Esophagus (tissue), 2 donors: ENCODE measurements at regions not wholly inside any gene's neighbourhood (a gene's known extent, or its start where the extent isn't known, plus 50 kb on each side); places are given as distances from the start of the nearest gene placed in this dataset.

Source experiments
- H3K27ac ChIP-seq, 2 donors: one replicate each; pipeline ENCODE4 v1.5.1; 2013; ENCODE audit warnings: low read depth in 2 of 2, mild to moderate bottlenecking in 2 of 2, inconsistent platforms in 1 of 2, low read length in 1 of 2, moderate library complexity in 1 of 2
- H3K27me3 ChIP-seq, 2 donors: one replicate each; pipeline ENCODE4 v1.6.1; 2013; ENCODE audit warnings: low read length in 2 of 2, control low read depth in 1 of 2, mild to moderate bottlenecking in 1 of 2; ENCODE audit not compliant: insufficient read depth in 2 of 2, control insufficient read depth in 1 of 2
- H3K36me3 ChIP-seq, 2 donors: one replicate each; pipeline ENCODE4 v1.6.1; 2013; ENCODE audit warnings: low read length in 1 of 2; ENCODE audit not compliant: control insufficient read depth in 2 of 2, insufficient read depth in 2 of 2
- H3K4me1 ChIP-seq, 2 donors: one replicate each; pipeline ENCODE4 v1.6.1; 2013; ENCODE audit warnings: low read length in 1 of 2; ENCODE audit not compliant: control insufficient read depth in 2 of 2, insufficient read depth in 2 of 2
- H3K4me3 ChIP-seq, 2 donors: one replicate each; pipeline ENCODE4 v1.5.1; 2013; ENCODE audit warnings: low read length in 2 of 2, mild to moderate bottlenecking in 2 of 2, low read depth in 1 of 2, moderate library complexity in 1 of 2
- H3K9me3 ChIP-seq, 2 donors: one replicate each; pipeline ENCODE4 v1.6.1; 2013; ENCODE audit warnings: mild to moderate bottlenecking in 2 of 2, low read depth in 1 of 2, low read length in 1 of 2, moderate library complexity in 1 of 2; ENCODE audit not compliant: control insufficient read depth in 2 of 2, insufficient read depth in 1 of 2
- WGBS, 2 donors: extraction: QIAGEN DNeasy Blood & Tissue Kit; methylation state at CpG; one replicate each; pipeline ENCODE4 v1.1.7; 2013; 5-methylcytosine and 5-hydroxymethylcytosine counted together
- donor health status: healthy with polysubstance abuse.
- donor health status: Bipolar disorder and iron deficiency.

DNA sequence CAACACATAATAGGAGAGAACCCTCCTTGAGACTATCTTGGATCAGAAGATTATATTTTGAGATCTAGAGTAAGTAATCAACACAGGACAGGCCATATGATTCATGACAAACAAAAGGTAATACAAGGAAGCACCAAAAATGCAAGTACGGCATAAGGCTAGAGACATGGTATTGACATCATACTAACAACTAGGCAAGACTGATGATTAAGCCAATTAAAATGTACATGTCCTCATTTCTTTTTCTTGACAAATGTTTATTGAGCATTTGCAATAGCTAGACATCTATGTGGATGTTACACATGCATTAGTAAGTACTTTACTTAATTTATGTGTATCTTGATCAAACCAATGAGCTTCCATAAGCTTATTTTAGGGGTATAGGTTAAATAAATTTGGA lies 695.7 kb upstream of the GALNTL6 start:
- Histone ChIP-seq H3K36me3 (no peaks in the 10 kb centered on the region), H3K27me3 (no peaks in the 10 kb centered on the region), H3K4me3 (no peak overlapping the region), H3K27ac (no peak overlapping the region), H3K4me1 (no peaks in the 10 kb centered on the region), H3K9me3 (no peaks in the 10 kb centered on the region)
- 85 to 86% methylated on average over 1 of the region's 1 CpG for WGBS, 2 donors

DNA sequence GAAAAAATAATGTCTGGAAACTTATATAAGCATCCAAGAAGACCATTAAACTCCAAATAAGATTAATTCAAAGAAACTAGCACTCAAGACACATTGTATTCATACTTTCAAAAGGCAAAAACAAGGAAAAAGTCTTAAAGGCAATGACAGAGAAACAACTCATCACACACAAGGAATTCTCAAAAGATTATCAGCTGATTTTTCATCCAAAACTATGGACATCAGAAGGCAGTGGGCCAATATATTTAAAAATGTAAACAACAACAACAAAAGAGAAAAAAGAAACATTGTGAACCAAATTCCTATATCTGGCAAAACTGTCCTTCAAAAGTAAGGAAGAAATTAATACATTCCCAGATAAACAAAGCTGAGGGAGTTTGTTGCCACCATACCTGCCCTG lies 711.4 kb upstream of the GALNTL6 start:
- H3K4me1 ChIP-seq = no peaks in the 10 kb centered on the region
- H3K36me3 ChIP-seq = no peaks in the 10 kb centered on the region
- H3K9me3 ChIP-seq = no peaks in the 10 kb centered on the region
- no peaks in the 10 kb centered on the region for H3K27me3 ChIP-seq
- H3K4me3 ChIP-seq = no peak overlapping the region
- H3K27ac ChIP-seq = no peak overlapping the region

- 95 to 97% methylated on average over 2 of the region's 2 CpGs for WGBS, 2 donors
- H3K27me3 ChIP-seq = no peaks in the 10 kb centered on the region
- H3K4me3 ChIP-seq = no peak overlapping the region
- no peaks in the 10 kb centered on the region for H3K9me3 ChIP-seq
- no peaks in the 10 kb centered on the region for H3K36me3 ChIP-seq
- no peaks in the 10 kb centered on the region for H3K4me1 ChIP-seq
- H3K27ac ChIP-seq = no peak overlapping the region
Observed at GRCh38 chr4:171087089-171087488, 726.1 kb upstream of the GALNTL6 start.

GRCh38 chr4:171067422-171067821 lies 745.8 kb upstream of the GALNTL6 start:
- H3K27ac ChIP-seq = no peak overlapping the region
- H3K4me3 ChIP-seq = no peak overlapping the region
- WGBS, 2 donors = 65 to 69% methylated on average over 1 of the region's 1 CpG
- H3K27me3 ChIP-seq = no peaks in the 10 kb centered on the region
- H3K9me3 ChIP-seq = no peaks in the 10 kb centered on the region
- H3K4me1 ChIP-seq = no peaks in the 10 kb centered on the region
- no peaks in the 10 kb centered on the region for H3K36me3 ChIP-seq

GRCh38 chr4:171049380-171049779 lies 763.8 kb upstream of the GALNTL6 start:
- H3K36me3 ChIP-seq = no peaks in the 10 kb centered on the region
- no peaks in the 10 kb centered on the region for H3K4me1 ChIP-seq
- H3K27ac ChIP-seq = no peak overlapping the region
- H3K9me3 ChIP-seq = peaks cover 0 to 2% of the 10 kb centered on the region in 2 donors
- WGBS, 2 donors = 83 to 86% methylated on average over 1 of the region's 1 CpG
- H3K27me3 ChIP-seq = no peaks in the 10 kb centered on the region
- H3K4me3 ChIP-seq = no peak overlapping the region

- 96% methylated on average over 44 to 46 of the region's 46 CpGs for WGBS, 2 donors
- H3K36me3 ChIP-seq = no peaks in the 10 kb centered on the region
- no peak overlapping the region for H3K4me3 ChIP-seq
- peaks cover 3 to 8% of the 10 kb centered on the region in 2 donors for H3K9me3 ChIP-seq
- no peaks in the 10 kb centered on the region for H3K27me3 ChIP-seq
- H3K4me1 ChIP-seq = no peaks in the 10 kb centered on the region
- no peak overlapping the region for H3K27ac ChIP-seq
Observed at GRCh38 chr4:171042989-171043524, 770.1 kb upstream of the GALNTL6 start.

DNA sequence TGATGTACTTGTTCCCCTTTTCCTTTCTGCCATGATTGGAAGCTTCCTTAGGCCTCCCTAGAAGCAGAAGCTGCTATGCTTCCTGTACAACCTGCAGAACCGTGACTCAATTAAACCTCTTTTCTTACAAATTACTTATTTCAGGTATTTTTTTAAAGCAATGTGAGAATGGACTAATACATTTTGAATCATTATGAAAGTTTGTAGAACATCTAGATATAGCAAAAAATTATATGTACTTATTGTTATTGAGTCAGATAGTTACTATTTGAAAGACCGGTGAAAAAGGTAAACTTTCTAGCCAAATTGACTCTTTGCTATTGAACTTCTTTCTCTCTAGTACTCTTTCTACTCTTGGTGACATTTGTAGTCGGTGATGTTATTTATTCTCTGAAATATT lies 777.3 kb upstream of the GALNTL6 start:
- Histone ChIP-seq H3K27ac (no peak overlapping the region), H3K36me3 (no peaks in the 10 kb centered on the region), H3K4me1 (no peaks in the 10 kb centered on the region), H3K9me3 (no peaks in the 10 kb centered on the region), H3K4me3 (no peak overlapping the region), H3K27me3 (no peaks in the 10 kb centered on the region)
- 76 to 86% methylated on average over 3 of the region's 3 CpGs for WGBS, 2 donors

DNA sequence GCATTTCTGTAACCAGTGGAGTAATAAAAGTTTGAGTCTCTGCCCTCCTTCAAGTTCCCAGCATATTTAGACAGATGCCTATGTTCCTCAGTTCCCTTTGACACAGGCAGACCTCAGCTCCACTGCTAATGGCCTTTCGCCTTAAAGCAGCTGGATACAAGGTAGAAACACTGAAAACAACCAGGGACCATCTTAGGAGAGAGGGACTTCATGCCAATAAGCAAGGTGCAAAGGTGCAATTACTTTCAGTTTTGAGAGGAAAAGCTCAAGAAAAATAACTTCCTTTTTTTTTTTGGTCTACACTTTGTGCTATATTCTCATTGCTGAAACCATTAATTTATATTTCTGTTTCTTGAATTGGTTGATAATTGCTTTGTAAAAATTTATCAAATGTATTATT lies 781.9 kb upstream of the GALNTL6 start:
- no peaks in the 10 kb centered on the region for H3K27me3 ChIP-seq
- no peak overlapping the region for H3K27ac ChIP-seq
- H3K36me3 ChIP-seq = no peaks in the 10 kb centered on the region
- H3K4me3 ChIP-seq = no peak overlapping the region
- H3K4me1 ChIP-seq = no peaks in the 10 kb centered on the region
- WGBS, 2 donors = 78 to 81% methylated on average over 1 of the region's 1 CpG
- no peaks in the 10 kb centered on the region for H3K9me3 ChIP-seq

DNA sequence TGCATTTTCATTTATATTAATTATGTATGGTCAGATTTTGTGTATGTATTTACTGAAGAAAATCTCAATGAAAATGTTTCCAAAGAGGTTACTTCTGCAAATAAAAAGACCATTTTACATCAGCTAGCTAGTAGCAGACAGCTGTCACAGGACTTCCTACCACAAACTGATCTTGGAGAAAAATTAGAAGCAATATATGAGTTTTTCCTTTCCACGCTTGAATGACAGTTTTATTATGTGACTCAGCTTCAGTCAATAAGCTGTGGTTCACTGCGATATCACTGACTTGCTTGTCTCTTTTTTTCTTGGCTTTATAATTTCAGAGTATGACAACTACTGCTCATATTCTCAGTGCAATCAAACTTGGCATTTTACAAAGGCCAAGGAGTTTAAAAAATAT lies 787.4 kb upstream of the GALNTL6 start:
- Histone ChIP-seq H3K36me3 (no peaks in the 10 kb centered on the region), H3K27ac (no peak overlapping the region), H3K9me3 (no peaks in the 10 kb centered on the region), H3K27me3 (no peaks in the 10 kb centered on the region), H3K4me1 (no peaks in the 10 kb centered on the region), H3K4me3 (no peak overlapping the region)
- WGBS, 2 donors = 34 to 50% methylated on average over 2 of the region's 2 CpGs

DNA sequence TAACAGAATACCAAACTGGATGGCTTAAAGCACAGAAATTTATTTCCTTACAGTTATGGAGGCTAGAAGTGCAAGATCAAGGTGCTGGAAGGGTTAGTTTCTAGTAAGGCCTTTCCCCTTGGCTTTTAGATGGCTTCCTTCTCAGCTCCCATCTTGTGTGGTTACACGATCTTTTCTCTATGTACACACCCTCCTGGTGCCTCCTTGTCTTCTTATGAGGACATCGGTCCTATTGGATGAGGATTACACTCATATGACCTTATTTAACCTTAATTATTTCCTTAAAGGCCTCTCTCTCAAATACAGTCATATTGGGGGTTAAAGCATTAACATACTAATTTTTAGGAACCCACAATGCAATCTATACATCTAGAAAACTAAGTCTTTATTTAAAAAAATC lies 787.9 kb upstream of the GALNTL6 start:
- H3K4me3 ChIP-seq = no peak overlapping the region
- H3K4me1 ChIP-seq = no peaks in the 10 kb centered on the region
- H3K9me3 ChIP-seq = no peaks in the 10 kb centered on the region
- no peaks in the 10 kb centered on the region for H3K27me3 ChIP-seq
- H3K36me3 ChIP-seq = no peaks in the 10 kb centered on the region
- H3K27ac ChIP-seq = no peak overlapping the region
- 58 to 62% methylated on average over 2 of the region's 2 CpGs for WGBS, 2 donors
